ENCODE measurements at regions not wholly inside any gene's neighbourhood (a gene's known extent, or its start where the extent isn't known, plus 50 kb on each side); places are given as distances from the start of the nearest gene placed in this dataset.
"Not testable (repeated sequence)": the region's sequence is repeated elsewhere in the genome, so short reads cannot be mapped to it uniquely, and the experiment has no call there.

GRCh38 chr2:87093252-87093651 lies 71.6 kb upstream of the PLGLB1 start:
- not testable (repeated sequence) for H3K9me2 ChIP-seq (ENCODE audit: low read depth, low read length); H4K20me1 ChIP-seq (ENCODE audit: insufficient read depth, low read length); H3K79me2 ChIP-seq (ENCODE audit: insufficient read depth, low read length); H3K36me3 ChIP-seq (ENCODE audit: insufficient read depth, low read length); H3K27ac ChIP-seq (ENCODE audit: low read depth, low read length, poor library complexity, severe bottlenecking); H3K9me3 ChIP-seq (ENCODE audit: low read length); H2AFZ ChIP-seq (ENCODE audit: low read length); H3K9ac ChIP-seq (ENCODE audit: low read length); H3K27me3 ChIP-seq (ENCODE audit: insufficient read depth, low read length); H3K4me2 ChIP-seq (ENCODE audit: low read length); H3K4me1 ChIP-seq (ENCODE audit: insufficient read depth, low read length, severe bottlenecking); H3F3A ChIP-seq (ENCODE audit: insufficient read depth, low read length); H3K4me3 ChIP-seq (ENCODE audit: low read depth, low read length, poor library complexity, severe bottlenecking)

GRCh38 chr2:87093937-87094529 lies 72.4 kb upstream of the PLGLB1 start:
- H3K9ac ChIP-seq (ENCODE audit: low read length); H3K36me3 ChIP-seq (ENCODE audit: insufficient read depth, low read length); H3K4me1 ChIP-seq (ENCODE audit: insufficient read depth, low read length, severe bottlenecking); H3K4me2 ChIP-seq (ENCODE audit: low read length); H3K9me3 ChIP-seq (ENCODE audit: low read length); H3K27me3 ChIP-seq (ENCODE audit: insufficient read depth, low read length); H2AFZ ChIP-seq (ENCODE audit: low read length); H4K20me1 ChIP-seq (ENCODE audit: insufficient read depth, low read length); H3K27ac ChIP-seq (ENCODE audit: low read depth, low read length, poor library complexity, severe bottlenecking); H3K4me3 ChIP-seq (ENCODE audit: low read depth, low read length, poor library complexity, severe bottlenecking); H3F3A ChIP-seq (ENCODE audit: insufficient read depth, low read length); H3K9me2 ChIP-seq (ENCODE audit: low read depth, low read length); H3K79me2 ChIP-seq (ENCODE audit: insufficient read depth, low read length): not testable (repeated sequence)

- not testable (repeated sequence) for H3K36me3 ChIP-seq (ENCODE audit: insufficient read depth, low read length); H3K27me3 ChIP-seq (ENCODE audit: insufficient read depth, low read length); H3K9ac ChIP-seq (ENCODE audit: low read length); H3K9me3 ChIP-seq (ENCODE audit: low read length); H3K27ac ChIP-seq (ENCODE audit: low read depth, low read length, poor library complexity, severe bottlenecking); H3K79me2 ChIP-seq (ENCODE audit: insufficient read depth, low read length); H3F3A ChIP-seq (ENCODE audit: insufficient read depth, low read length); H4K20me1 ChIP-seq (ENCODE audit: insufficient read depth, low read length); H3K4me3 ChIP-seq (ENCODE audit: low read depth, low read length, poor library complexity, severe bottlenecking); H3K4me1 ChIP-seq (ENCODE audit: insufficient read depth, low read length, severe bottlenecking); H2AFZ ChIP-seq (ENCODE audit: low read length); H3K9me2 ChIP-seq (ENCODE audit: low read depth, low read length); H3K4me2 ChIP-seq (ENCODE audit: low read length)
Measured at GRCh38 chr2:87095804-87096203, 74.2 kb upstream of the PLGLB1 start.

- H3K4me3 ChIP-seq (ENCODE audit: low read depth, low read length, poor library complexity, severe bottlenecking); H3K4me1 ChIP-seq (ENCODE audit: insufficient read depth, low read length, severe bottlenecking); H3K9me3 ChIP-seq (ENCODE audit: low read length); H3K27me3 ChIP-seq (ENCODE audit: insufficient read depth, low read length); H3K36me3 ChIP-seq (ENCODE audit: insufficient read depth, low read length); H2AFZ ChIP-seq (ENCODE audit: low read length); H3K9ac ChIP-seq (ENCODE audit: low read length); H3K27ac ChIP-seq (ENCODE audit: low read depth, low read length, poor library complexity, severe bottlenecking); H3K4me2 ChIP-seq (ENCODE audit: low read length); H3K9me2 ChIP-seq (ENCODE audit: low read depth, low read length); H4K20me1 ChIP-seq (ENCODE audit: insufficient read depth, low read length); H3F3A ChIP-seq (ENCODE audit: insufficient read depth, low read length); H3K79me2 ChIP-seq (ENCODE audit: insufficient read depth, low read length): not testable (repeated sequence)
Measured at GRCh38 chr2:87128761-87129553, 107.3 kb upstream of the PLGLB1 start.

GRCh38 chr2:87132577-87132976 lies 110.9 kb upstream of the PLGLB1 start:
- not testable (repeated sequence) for H3K9ac ChIP-seq (ENCODE audit: low read length); H2AFZ ChIP-seq (ENCODE audit: low read length); H3K27ac ChIP-seq (ENCODE audit: low read depth, low read length, poor library complexity, severe bottlenecking); H4K20me1 ChIP-seq (ENCODE audit: insufficient read depth, low read length); H3F3A ChIP-seq (ENCODE audit: insufficient read depth, low read length); H3K79me2 ChIP-seq (ENCODE audit: insufficient read depth, low read length); H3K4me1 ChIP-seq (ENCODE audit: insufficient read depth, low read length, severe bottlenecking); H3K27me3 ChIP-seq (ENCODE audit: insufficient read depth, low read length); H3K4me3 ChIP-seq (ENCODE audit: low read depth, low read length, poor library complexity, severe bottlenecking); H3K4me2 ChIP-seq (ENCODE audit: low read length); H3K36me3 ChIP-seq (ENCODE audit: insufficient read depth, low read length); H3K9me2 ChIP-seq (ENCODE audit: low read depth, low read length); H3K9me3 ChIP-seq (ENCODE audit: low read length)

GRCh38 chr2:87151835-87152493 lies 130.3 kb upstream of the PLGLB1 start:
- H4K20me1 ChIP-seq (ENCODE audit: insufficient read depth, low read length); H3K27me3 ChIP-seq (ENCODE audit: insufficient read depth, low read length): not testable (repeated sequence)

GRCh38 chr2:87174454-87174853 lies 152.8 kb upstream of the PLGLB1 start:
- not testable (repeated sequence) for H3K9me2 ChIP-seq (ENCODE audit: low read depth, low read length); H3K4me3 ChIP-seq (ENCODE audit: low read depth, low read length, poor library complexity, severe bottlenecking); H2AFZ ChIP-seq (ENCODE audit: low read length); H3K9me3 ChIP-seq (ENCODE audit: low read length); H3K79me2 ChIP-seq (ENCODE audit: insufficient read depth, low read length); H3K4me2 ChIP-seq (ENCODE audit: low read length); H3K4me1 ChIP-seq (ENCODE audit: insufficient read depth, low read length, severe bottlenecking); H3K36me3 ChIP-seq (ENCODE audit: insufficient read depth, low read length); H3K27ac ChIP-seq (ENCODE audit: low read depth, low read length, poor library complexity, severe bottlenecking); H3K9ac ChIP-seq (ENCODE audit: low read length); H3F3A ChIP-seq (ENCODE audit: insufficient read depth, low read length); H3K27me3 ChIP-seq (ENCODE audit: insufficient read depth, low read length); H4K20me1 ChIP-seq (ENCODE audit: insufficient read depth, low read length)

More at GRCh38 chr2:87151835-87152493, 130.3 kb upstream of the PLGLB1 start:
- H3K4me2 ChIP-seq (ENCODE audit: low read length); H2AFZ ChIP-seq (ENCODE audit: low read length); H3K4me1 ChIP-seq (ENCODE audit: insufficient read depth, low read length, severe bottlenecking); H3F3A ChIP-seq (ENCODE audit: insufficient read depth, low read length); H3K36me3 ChIP-seq (ENCODE audit: insufficient read depth, low read length); H3K27ac ChIP-seq (ENCODE audit: low read depth, low read length, poor library complexity, severe bottlenecking); H3K9me2 ChIP-seq (ENCODE audit: low read depth, low read length); H3K9me3 ChIP-seq (ENCODE audit: low read length); H3K4me3 ChIP-seq (ENCODE audit: low read depth, low read length, poor library complexity, severe bottlenecking); H3K79me2 ChIP-seq (ENCODE audit: insufficient read depth, low read length); H3K9ac ChIP-seq (ENCODE audit: low read length): not testable (repeated sequence)
